ENCODE measurements at regions not wholly inside any gene's neighbourhood (a gene's known extent, or its start where the extent isn't known, plus 50 kb on each side); places are given as distances from the start of the nearest gene placed in this dataset.

DNA sequence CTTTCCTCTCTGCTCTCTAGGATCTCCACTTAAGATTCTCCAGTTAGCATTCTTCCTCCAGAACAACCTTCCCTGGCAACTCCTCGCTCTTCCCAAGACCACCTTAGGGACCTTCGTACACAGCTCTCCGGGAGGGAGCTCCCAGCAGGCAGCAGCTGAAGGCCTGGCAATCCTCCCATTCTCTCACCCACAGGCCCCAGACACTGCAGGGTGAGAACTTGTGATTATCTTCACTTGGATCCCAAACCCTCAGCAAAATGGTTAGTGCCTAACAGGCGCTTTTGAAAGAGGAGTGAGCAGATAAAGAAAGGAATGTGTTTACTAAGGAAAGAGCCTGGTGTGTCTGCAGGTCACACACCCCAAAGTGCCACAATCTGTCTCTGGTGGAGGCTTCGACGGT is 83.8 kb upstream of the SNTG2 start (continued):
- TF ChIP-seq HDAC2 (IDR thresholded peaks at IDR 0.05; ENCODE audit: borderline replicate concordance in 1 of 2, low read depth in 2 of 2, low read length in 2 of 2), result no peak
